CD4-positive, alpha-beta T cell (primary cell): ENCODE measurements at regions not wholly inside any gene's neighbourhood (a gene's known extent, or its start where the extent isn't known, plus 50 kb on each side); places are given as distances from the start of the nearest gene placed in this dataset.

Source experiments
- ATAC-seq: fragments of 200-7000 bp; cut with Tn5 transposase; one replicate; pipeline ENCODE4 v1.10.0; 2022; ENCODE audit warnings: mild to moderate bottlenecking; ENCODE audit not compliant: poor library complexity
- CTCF ChIA-PET: fragments of 350-600 bp; sonication (Branson Sonifier 250); formaldehyde crosslinking; loops from one replicate; lab custom pipeline; 2021; ENCODE audit warnings: antibody characterized with exemption, inconsistent platforms; lab: Charles Lee
- POLR2A ChIA-PET: fragments of 350-600 bp; sonication (Branson Sonifier 250); formaldehyde crosslinking; loops from one replicate; lab custom pipeline; 2021; ENCODE audit warnings: antibody characterized with exemption, inconsistent platforms; lab: Charles Lee
- DNase-seq, 14 experiments: peaks; one replicate each; pipeline ENCODE4 v3.0.0-alpha.2; 2013 to 2020; ENCODE audit warnings: mixed read lengths in 2 of 14
- H3K27ac ChIP-seq, 2 donors: one replicate each; pipeline versions ENCODE4 v1.5.1 to v1.7.0; 2013; ENCODE audit warnings: low read length in 2 of 2, low read depth in 1 of 2, mild to moderate bottlenecking in 1 of 2
- H3K27me3 ChIP-seq, 2 experiments: 1 replicate in 1 of 2; 2 replicates in 1 of 2; pipeline versions ENCODE4 v1.6.1 to v1.7.0; 2013; ENCODE audit warnings: low read length in 2 of 2, control low read depth in 1 of 2, mild to moderate bottlenecking in 1 of 2, moderate library complexity in 1 of 2; ENCODE audit not compliant: insufficient read depth in 2 of 2, control insufficient read depth in 1 of 2
- H3K36me3 ChIP-seq: one replicate; pipeline ENCODE4 v1.6.1; 2013; ENCODE audit warnings: low read length, control low read depth; ENCODE audit not compliant: insufficient read depth
- H3K4me1 ChIP-seq: one replicate; pipeline ENCODE4 v1.6.1; 2013; ENCODE audit warnings: low read length, control low read depth; ENCODE audit not compliant: insufficient read depth
- H3K4me3 ChIP-seq: one replicate; pipeline ENCODE4 v1.5.1; 2013; ENCODE audit warnings: mild to moderate bottlenecking, low read length, moderate library complexity
- H3K9me3 ChIP-seq, 2 experiments: 1 replicate in 1 of 2; 2 replicates in 1 of 2; pipeline versions ENCODE4 v1.6.1 to v1.7.0; 2013; ENCODE audit warnings: low read length in 2 of 2, mild to moderate bottlenecking in 2 of 2, control low read depth in 1 of 2, moderate library complexity in 1 of 2; ENCODE audit not compliant: control insufficient read depth in 1 of 2, insufficient read depth in 1 of 2
- H3K27ac Mint-ChIP-seq: one replicate; pipeline ENCODE4 v1.8.0; 2020; ENCODE audit warnings: mixed read lengths
- H3K27me3 Mint-ChIP-seq: one replicate; pipeline ENCODE4 v1.8.0; 2021; ENCODE audit warnings: mixed read lengths
- H3K36me3 Mint-ChIP-seq: one replicate; pipeline ENCODE4 v1.8.0; 2021; ENCODE audit warnings: low read depth, mixed read lengths
- H3K4me1 Mint-ChIP-seq: one replicate; pipeline ENCODE4 v1.8.0; 2021; ENCODE audit warnings: low read depth, mixed read lengths
- H3K4me3 Mint-ChIP-seq: one replicate; pipeline ENCODE4 v1.8.0; 2020; ENCODE audit warnings: mild to moderate bottlenecking, mixed read lengths
- H3K9me3 Mint-ChIP-seq: one replicate; pipeline ENCODE4 v1.8.0; 2020; ENCODE audit warnings: mixed read lengths
- intact Hi-C, 2 experiments: fragments of 100-400 bp; cut with DNase I in 1 of 2; cut with micrococcal nuclease in 1 of 2; formaldehyde crosslinking; loops; one replicate each; pipeline versions ENCODE4 v1.15.1 to v1.9.0; 2023 to 2025; cut with DNase I, micrococcal nuclease
- TF ChIP-seq, protein P1 (sequence below): fragments of 200-600 bp; IDR thresholded peaks from one replicate; pipeline ENCODE4 v1.8.0; 2022; ENCODE audit warnings: antibody characterized with exemption, mild to moderate bottlenecking

DNA sequence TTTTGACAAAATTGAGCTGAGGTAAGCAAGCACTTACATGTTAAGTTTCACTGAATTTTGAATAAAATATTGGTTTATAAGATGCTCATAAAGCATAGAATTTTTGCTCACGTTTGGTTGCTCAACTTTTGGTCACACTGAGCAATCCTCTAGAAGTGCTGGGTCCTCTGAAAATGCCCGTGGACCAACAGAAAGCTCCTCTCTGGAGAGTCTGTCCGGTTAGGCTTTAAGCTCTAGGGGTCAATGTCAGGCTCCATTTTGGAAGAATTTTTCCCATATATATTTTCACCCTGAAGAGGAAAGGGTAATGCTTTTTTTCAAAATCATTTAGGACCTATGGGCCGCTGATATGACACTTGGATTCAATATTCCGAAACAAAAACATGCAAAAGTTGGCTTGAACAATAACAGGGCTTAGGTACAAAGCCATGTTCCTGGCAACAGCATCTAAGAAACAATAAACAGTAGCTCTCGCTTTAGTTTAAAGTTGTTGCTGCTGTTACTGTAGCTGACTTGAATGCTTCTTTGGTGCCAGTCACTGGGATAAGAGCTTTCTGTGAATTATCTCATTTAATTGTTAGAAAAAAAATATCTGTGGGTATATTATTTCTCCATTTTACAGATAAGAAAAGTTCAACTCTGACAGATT lies 131.7 kb upstream of the ESRRG start:
- Histone ChIP-seq H3K36me3 (no peaks in the 10 kb centered on the region), H3K4me3 (no peak overlapping the region), H3K9me3 (peaks cover 3 to 6% of the 10 kb centered on the region in 2 experiments), H3K27me3 (no peaks in the 10 kb centered on the region), H3K27ac (no peak overlapping the region), H3K4me1 (no peaks in the 10 kb centered on the region)
- Mint-ChIP-seq H3K4me3 (no peak overlapping the region), H3K36me3 (no peaks in the 10 kb centered on the region), H3K27ac (no peak overlapping the region), H3K4me1 (no peaks in the 10 kb centered on the region), H3K9me3 (peaks cover 9% of the 10 kb centered on the region), H3K27me3 (no peaks in the 10 kb centered on the region)
- DNase-seq (no peak), ATAC-seq (no peak)
- TF ChIP-seq, protein P1, sequence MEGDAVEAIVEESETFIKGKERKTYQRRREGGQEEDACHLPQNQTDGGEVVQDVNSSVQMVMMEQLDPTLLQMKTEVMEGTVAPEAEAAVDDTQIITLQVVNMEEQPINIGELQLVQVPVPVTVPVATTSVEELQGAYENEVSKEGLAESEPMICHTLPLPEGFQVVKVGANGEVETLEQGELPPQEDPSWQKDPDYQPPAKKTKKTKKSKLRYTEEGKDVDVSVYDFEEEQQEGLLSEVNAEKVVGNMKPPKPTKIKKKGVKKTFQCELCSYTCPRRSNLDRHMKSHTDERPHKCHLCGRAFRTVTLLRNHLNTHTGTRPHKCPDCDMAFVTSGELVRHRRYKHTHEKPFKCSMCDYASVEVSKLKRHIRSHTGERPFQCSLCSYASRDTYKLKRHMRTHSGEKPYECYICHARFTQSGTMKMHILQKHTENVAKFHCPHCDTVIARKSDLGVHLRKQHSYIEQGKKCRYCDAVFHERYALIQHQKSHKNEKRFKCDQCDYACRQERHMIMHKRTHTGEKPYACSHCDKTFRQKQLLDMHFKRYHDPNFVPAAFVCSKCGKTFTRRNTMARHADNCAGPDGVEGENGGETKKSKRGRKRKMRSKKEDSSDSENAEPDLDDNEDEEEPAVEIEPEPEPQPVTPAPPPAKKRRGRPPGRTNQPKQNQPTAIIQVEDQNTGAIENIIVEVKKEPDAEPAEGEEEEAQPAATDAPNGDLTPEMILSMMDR: no peak
- ChIA-PET POLR2A (no interaction called here), CTCF (no interaction called here)
- intact Hi-C loops: no loop called here

DNA sequence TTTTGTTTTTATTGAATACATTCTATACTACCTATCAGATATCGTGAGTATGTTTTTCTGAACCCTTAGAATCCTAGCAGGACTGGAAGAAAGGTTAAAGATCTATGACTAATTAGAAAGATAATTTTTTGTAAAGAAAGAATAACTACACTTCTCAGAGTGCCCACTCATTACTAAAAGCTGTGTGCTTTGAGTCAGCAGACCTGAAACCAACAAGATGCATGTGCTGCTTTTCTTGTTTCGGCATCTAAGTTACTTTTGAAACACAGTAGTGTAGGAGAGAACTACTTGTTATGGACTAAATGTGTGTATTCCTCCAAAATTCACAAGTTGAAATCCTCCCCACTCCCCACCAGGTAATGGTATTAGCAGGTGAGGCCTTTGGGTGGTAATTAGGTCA lies 127.8 kb upstream of the ESRRG start:
- Mint-ChIP-seq H3K4me3 (no peak overlapping the region), H3K9me3 (peaks cover 11% of the 10 kb centered on the region), H3K36me3 (no peaks in the 10 kb centered on the region), H3K27ac (no peak overlapping the region), H3K27me3 (no peaks in the 10 kb centered on the region), H3K4me1 (no peaks in the 10 kb centered on the region)
- ChIA-PET POLR2A (no interaction called here), CTCF (no interaction called here)
- Histone ChIP-seq H3K4me3 (no peak overlapping the region), H3K9me3 (peaks cover 0 to 3% of the 10 kb centered on the region in 2 experiments), H3K4me1 (no peaks in the 10 kb centered on the region), H3K27ac (no peak overlapping the region), H3K27me3 (no peaks in the 10 kb centered on the region), H3K36me3 (no peaks in the 10 kb centered on the region)
- ATAC-seq (no peak), DNase-seq (no peak)
- TF ChIP-seq, protein P1: no peak
- intact Hi-C loops: no loop called here

DNA sequence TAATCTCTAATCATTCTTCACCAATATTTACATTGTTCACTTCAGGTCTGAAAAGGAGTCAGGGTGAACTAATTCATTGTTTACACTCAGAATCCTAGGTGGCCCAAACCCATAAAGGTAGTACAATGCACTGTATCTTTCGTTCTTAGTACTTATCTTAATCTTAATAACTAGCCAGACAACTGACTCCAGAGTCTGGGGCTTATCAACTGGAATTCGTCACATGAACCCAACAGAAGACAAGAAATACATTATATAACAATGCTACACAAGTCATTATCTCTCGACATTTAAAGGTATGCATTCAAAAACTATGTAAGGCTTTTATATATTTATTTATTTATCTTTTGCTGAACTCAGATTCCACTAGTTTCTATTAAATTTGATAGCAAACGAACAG lies 125.9 kb upstream of the ESRRG start:
- Histone ChIP-seq H3K36me3 (no peaks in the 10 kb centered on the region), H3K9me3 (no peaks in the 10 kb centered on the region), H3K4me3 (no peak overlapping the region), H3K27me3 (no peaks in the 10 kb centered on the region), H3K27ac (no peak overlapping the region), H3K4me1 (no peaks in the 10 kb centered on the region)
- DNase-seq: no peak
- CTCF ChIA-PET: no interaction called here
- POLR2A ChIA-PET: no interaction called here
- TF ChIP-seq, protein P1: no peak
- Mint-ChIP-seq H3K4me1 (no peaks in the 10 kb centered on the region), H3K4me3 (no peak overlapping the region), H3K9me3 (peaks cover 9% of the 10 kb centered on the region), H3K36me3 (no peaks in the 10 kb centered on the region), H3K27ac (no peak overlapping the region), H3K27me3 (no peaks in the 10 kb centered on the region)
- intact Hi-C loops: no loop called here
- ATAC-seq: no peak
